NCI-H1048 (cell line): ENCODE measurements at regions not wholly inside any gene's neighbourhood (a gene's known extent, or its start where the extent isn't known, plus 50 kb on each side); places are given as distances from the start of the nearest gene placed in this dataset.
"Not testable (repeated sequence)": the region's sequence is repeated elsewhere in the genome, so short reads cannot be mapped to it uniquely, and the experiment has no call there.

Source experiments
- DNase-seq: peaks from one replicate; lab custom pipeline; 2025; lab: John Stamatoyannopoulos, UW

GRCh38 chr2:191476901-191477300 is 201.0 kb upstream of the NABP1 start:
- no peak for DNase-seq

DNA sequence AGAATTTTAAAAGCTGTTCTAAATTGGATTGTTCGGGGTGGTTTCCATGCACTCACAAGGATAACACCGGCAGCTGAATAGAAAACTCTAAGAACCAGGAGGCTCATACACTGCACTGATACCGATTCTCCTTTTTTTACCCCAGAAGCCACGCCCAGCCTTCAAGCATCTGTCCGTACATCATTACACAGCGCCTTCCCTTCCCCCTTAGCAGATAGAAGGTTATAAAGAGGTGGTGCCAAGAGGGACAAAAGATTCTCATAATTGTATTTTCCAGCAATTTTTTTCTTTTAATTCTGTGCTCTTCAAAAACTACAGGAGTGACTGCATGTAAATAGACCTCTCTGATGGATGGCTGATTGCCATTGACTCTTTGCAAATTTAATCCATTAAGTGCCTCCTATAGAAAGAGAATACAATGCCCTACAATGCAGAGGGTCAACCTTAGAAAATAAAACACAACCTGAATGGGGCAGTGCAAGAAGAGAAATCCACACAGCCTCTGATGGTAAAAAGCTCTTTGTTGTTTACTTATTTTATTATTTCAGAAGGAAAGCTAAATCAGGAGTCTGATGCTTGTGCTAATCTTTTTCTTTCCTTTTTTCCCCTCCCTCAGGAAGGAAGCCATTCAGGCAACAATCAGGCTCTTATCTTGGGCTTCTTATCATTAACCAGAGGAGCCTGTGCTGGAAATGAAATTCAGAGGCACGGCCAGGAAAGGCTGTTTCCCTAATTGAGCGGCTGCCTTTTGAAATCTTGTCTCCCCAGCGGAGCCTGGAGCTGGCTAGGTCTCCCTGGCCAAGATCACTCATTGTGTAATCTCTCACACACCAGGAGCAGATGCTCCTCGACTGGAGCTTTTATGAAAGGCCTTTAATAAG is 198.9 kb upstream of the NABP1 start:
- no peak for DNase-seq

DNA sequence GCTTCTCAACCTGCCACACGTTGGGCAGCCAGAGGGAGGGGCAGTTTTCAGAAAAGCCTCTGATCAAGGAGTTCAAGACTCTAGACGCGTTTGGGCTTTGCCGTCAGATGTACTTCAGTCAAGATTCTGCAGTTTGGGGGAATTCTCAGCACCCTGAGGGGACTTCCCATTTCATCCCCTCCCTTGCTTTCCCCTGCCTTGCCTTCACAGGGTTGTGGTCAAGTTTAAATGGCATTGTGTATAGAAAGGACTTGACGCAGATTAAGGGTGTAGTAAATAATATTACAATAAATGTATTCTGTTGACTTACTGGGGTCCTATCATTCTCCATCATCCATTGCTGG is 198.3 kb upstream of the NABP1 start:
- DNase-seq = no peak

GRCh38 chr2:191481305-191482070 is 196.4 kb upstream of the NABP1 start:
- no peak for DNase-seq

DNA sequence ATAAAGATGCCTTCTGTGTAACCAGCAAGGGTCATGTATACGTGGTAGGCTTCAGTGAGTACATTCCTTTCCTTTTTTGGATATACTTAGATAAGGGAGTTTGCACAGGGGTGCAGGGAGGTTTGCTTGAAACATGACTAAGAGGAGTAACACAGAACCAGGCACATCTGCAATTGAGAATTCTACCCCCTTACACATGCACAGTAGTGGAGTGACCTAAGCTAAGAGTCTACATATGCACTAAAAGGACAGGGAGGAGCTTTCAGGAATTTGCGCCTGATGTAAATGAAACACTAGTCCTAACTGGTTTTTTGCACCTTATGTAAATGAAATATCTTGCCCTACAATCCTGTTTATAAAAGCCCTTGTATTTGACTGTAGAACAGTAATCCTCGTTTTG is 194.8 kb upstream of the NABP1 start:
- DNase-seq = no peak

DNA sequence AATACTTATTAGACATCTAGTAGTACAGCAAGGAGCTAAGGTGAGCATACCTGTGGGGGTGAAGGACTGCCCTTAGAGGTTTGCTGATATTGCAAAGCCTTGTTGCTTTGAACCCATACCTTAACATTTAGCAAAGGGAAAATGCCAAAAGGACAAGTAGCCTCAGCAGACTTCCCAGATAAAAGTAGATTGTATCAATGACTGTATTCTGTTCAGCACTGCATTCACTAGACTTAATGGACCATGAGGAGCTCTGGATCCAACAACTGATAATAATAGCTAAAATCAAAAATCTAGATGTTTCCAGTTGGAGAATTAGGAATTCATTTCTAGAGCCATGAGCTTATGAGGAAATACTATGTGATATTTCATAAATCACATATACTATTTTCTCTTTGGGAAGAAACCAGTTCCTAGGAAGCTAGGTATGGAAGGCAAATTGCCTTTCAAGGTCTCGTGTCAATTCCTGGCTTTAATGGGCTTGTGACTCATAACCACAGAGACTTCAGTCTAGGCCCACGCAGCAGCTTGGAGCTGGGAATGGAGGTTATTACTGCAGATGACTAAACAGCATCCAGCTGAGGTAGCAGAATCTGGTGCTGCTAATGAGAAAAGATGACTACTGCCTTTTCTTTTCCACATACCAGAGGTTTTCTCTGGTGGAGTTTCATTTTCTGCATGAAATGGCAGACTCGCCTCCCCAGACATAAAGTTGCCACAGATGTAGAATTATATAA is 191.2 kb upstream of the NABP1 start:
- DNase-seq = no peak

GRCh38 chr2:191488135-191488534 is 189.8 kb upstream of the NABP1 start:
- DNase-seq = no peak

DNA sequence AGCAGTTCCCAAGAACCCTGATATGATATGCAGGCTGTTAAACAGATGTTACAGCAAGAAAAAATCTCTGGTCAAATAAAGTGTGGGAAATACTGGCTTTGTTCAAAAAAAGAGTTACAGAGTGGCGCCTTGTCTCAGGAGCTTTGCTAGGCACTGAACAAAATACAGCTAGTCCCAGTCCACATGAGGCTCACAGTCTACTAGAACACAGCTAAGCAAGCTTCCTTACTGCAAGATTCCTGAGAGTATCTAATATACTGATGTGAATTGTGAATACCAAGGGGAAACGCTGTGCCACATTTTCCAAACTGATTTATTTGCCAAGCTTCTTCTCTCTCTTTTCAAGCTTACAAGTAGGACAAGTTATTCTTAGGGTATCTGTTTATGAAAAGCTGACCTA is 188.8 kb upstream of the NABP1 start:
- DNase-seq = no peak

- DNase-seq = no peak
Observed at GRCh38 chr2:191496838-191497237, 181.1 kb upstream of the NABP1 start.

DNA sequence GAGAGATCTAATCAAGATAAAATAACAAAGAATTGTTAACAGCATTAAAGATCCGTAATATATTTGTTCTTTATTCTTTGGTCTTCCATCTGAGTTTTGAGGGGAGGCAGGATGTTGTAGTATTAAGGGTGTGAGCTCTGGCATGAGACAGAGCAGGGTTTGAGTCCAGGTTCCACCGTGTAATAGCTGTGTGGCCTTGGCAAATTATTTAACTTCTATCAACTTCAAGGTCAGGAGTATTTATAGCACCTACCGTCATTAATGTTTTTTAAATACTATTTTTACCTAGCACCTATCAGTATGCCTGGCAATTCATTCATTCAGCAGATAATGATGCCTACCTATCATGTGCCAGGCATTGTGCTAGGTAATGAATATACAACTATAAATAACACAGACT is 180.1 kb upstream of the NABP1 start:
- DNase-seq = no peak

GRCh38 chr2:191499050-191499449 is 178.9 kb upstream of the NABP1 start:
- no peak for DNase-seq

DNA sequence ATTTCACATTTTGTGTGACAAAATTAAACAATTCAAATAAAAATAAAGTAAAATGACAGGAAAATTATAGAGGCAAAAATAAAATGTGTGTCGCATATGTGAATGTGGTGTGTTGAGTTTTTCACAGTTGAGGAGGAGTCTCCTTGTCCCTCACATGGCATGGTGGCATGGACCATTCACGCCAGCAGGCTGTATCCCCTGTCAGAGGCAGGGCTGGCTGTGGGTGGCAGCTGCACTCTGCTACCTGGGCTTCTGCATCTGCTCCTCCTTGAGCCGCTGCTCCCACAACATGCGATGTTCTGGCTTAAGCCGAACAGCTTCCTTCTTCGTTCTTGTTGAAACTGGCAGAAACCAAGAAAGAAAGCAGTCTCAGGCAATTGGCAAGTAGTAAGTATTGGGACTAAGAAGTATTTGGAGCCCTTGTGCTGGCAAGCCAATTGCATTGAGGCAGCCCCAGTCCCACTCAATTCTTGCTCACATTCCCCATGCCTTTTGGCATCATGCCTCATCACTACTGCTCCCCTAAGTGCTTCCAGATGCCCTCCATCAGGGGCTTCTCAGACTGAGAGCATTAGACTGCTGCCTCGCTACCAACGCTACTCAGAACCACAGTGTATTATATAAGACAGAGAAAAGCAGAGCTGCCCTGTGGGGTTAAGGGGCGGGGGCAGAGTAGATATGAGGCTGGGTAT is 177.9 kb upstream of the NABP1 start:
- no peak for DNase-seq

- no peak for DNase-seq
Observed at GRCh38 chr2:191500566-191500883, 177.4 kb upstream of the NABP1 start.

DNA sequence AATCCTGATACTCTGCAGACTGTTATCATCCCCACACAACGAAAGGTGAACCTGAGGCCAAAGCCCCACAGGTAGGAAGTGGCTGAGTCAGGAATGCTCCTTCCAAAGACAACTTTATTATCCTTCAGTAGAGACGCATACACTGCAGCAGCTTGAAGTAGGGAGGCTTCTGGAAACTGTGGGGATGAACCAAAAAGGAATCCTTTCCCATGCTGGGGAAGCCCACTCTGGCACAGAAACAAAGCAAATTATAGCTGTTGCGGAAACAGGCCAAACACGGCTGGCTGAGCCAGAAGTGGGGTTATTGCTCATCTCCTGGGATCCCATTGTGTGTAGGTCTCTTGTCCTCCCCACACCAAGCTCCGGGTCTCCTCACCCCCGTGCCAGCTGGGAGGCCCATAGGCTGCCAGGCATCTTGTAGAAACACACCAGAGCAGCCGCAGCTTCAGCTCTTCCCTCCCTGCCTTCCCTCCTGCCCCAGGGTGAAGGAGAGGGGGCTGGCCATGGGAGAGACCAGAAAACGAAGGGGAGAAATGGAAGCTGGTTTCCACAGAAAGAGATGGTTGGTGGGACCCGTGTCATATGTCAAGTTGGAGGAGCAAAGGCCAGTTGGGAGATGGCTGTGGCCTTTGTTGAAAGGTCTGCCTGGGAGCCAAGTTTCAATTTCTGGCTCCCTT is 176.9 kb upstream of the NABP1 start:
- no peak for DNase-seq

DNA sequence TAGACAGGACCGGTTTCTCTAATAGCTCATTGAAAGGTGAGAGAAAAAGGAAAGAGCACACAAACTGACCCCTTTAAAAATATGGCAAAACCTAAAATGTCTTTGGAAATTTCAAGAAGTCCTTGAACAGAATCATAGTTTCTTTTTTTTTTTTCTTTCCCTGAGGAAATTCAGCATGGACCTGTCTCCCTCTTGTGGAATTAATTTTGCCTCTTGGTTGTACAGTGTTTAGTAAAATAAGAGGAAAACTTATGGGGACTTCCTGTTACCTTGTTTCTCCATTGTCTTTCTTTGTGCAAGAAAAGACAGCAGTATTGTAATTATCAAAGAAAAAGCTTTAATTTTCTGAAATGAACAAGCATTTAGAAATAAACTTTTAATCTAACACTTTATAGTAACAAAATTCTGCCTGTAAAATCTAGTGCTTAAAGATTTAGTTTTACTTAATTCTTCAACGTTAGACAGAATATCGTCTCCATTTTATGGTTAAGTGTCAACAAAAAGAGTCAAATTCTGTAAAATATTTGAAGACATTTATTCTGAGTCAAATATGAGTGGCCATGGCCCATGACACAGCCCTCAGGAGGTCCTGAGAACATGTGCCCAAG is 176.3 kb upstream of the NABP1 start:
- no peak for DNase-seq

- DNase-seq = no peak
Observed at GRCh38 chr2:191506515-191506914, 171.4 kb upstream of the NABP1 start.

- not testable (repeated sequence) for DNase-seq
Observed at GRCh38 chr2:191507252-191507853, 170.6 kb upstream of the NABP1 start.

DNA sequence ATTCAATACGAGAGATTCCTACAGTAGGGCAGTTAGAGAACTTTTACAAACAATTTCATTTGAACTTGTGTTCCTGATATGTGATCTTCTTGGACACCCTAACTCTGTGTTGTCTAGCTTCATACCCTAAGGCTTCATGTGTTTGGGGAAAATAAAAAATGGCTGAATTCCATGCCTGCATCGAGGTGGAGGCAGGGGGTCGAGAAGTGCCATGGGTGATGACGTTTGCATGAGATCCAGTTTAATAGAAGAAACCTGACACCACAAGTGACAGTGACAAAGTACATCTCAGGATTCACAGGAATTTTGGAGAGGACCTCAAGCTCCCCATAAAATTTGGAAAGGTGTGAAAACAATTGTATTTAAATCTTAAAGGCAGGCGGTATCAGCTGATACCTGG is 169.2 kb upstream of the NABP1 start:
- no peak for DNase-seq

- DNase-seq = no peak
Observed at GRCh38 chr2:191512216-191512835, 165.6 kb upstream of the NABP1 start.

DNA sequence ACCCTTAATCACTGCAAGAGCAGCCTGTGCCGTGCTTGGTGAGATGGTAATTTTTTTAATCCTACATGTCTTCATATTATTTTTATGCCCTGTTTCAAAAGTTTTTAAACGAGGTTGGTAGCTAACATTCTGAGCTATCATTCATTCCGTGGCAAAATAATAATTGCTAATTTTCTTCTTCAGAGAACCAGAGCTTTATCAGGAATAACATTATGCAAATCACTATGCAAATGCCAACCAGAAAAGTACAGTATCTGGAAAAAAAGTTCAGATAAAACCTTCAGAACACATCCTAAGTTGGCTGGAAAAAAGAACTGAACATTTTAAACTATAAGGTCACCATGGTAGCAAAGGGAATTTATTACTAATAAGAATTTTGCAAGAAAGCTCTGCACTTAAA is 165.1 kb upstream of the NABP1 start:
- DNase-seq = peak; percentile 33
